ENCODE measurements at regions not wholly inside any gene's neighbourhood (a gene's known extent, or its start where the extent isn't known, plus 50 kb on each side); places are given as distances from the start of the nearest gene placed in this dataset.

DNA sequence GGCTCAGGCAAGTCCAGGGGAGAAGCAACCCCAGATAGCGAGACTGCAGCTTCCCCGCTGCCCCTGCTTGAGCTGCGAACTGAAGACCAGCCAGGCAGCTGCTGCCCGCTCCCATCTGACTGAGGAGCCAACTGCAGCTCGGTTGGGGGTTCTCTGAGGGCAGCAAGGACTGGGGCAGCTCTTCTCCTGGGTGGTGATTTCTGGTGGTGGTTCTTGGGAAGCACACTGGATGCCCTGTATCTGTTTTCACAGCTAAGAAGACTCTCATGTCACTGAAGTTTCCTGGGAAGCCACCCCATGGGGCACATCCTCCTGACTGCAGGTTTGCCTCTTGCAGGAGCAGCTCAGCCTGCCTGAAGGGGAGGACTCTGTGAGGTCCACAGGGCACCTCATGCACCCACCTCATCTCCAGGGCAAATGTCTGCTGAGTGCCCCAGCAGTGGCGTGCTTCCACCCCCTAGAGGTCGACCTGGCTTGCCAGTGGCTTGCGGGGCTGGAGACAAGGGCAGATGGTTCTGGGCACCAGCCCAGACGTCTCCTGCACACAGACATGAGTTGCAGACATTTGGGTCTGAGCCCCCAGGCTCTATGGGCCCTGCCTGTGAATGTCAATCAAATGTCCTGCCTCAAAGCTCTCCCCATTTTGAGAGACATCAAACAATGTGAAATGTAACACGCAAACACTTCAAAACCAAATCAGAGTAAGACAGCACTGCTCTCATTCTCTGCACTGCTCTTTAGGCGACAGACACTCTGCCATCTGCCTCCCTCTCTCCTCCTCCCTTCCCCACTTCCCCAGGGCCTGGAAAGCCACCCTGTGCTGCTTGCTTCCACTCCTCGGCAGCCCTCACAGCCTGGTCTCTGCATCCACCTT, 800.9 kb downstream of the BRD1 start:
- DNase-seq (ENCODE audit: low spot score) (no peak), FAIRE-seq (no peak)

DNA sequence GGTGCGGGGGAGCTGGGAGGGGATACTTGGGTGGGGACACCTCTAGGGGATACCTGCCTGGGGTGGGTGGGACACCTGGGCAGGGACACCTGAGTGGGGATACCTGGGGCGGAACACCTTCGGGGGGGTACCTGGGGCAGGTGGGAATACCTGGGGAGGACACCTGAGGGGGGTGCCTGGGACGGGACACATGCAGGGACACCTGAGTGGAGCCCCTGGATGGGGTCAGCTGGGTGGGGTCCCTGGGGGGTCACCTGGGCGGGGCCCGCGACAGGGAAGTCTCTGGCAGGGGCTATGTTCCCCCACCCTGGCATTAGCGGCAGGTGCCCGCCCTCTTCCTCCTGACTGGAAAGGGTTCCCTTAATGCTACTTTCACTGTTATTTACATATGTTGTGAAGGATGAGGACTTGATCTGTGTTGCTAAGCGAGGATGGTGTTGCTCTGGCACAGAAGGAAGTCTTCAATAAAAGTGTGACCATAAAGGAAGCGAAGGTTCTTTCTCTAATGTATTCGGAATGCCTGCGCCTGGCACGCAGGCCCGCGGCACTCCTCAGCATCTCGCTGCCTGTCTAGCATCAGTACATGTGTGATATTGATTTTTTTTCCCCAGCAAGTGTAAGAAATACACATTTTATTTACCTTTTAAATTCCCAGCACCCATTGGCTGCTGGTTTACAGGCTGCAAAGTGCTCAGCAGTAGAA, 801.7 kb downstream of the BRD1 start:
- FAIRE-seq: no peak

DNA sequence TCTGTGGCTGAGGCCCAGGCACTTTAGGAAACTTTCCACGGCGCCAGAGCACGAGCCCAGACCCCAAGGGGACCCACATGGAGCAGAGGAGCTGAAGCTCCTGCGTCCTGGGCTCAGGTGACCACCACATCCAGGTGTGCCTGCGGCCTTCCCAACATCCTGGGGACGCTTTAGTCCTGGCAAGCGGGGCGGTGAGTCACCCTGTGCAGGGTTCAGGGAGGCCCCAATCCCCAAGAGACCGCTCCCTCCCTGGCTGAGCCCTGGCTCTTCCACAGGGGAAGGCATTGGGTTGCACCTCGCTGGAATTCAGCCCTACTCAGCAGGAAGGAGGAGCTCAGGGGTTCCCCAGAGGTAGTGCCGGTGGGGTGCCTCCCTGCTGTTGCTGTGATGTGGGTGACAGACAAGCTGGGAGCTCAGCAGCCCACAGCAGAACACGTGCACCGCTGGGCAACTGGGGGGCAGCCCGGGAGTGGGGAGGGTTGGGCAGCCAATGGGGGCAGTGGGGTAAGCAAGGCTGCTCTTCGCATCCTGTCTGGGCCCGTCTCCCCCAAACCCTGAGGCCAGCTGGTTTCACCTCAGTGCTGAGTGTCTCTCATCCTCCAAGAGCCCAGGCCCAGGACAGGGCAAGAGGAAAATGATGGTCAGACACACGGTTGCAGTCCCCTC, 802.8 kb downstream of the BRD1 start:
- DNase-seq (ENCODE audit: low spot score) (no peak), FAIRE-seq (no peak)

More for the DNA sequence above, 801.7 kb downstream of the BRD1 start:
- no peak for DNase-seq (ENCODE audit: low spot score)

DNA sequence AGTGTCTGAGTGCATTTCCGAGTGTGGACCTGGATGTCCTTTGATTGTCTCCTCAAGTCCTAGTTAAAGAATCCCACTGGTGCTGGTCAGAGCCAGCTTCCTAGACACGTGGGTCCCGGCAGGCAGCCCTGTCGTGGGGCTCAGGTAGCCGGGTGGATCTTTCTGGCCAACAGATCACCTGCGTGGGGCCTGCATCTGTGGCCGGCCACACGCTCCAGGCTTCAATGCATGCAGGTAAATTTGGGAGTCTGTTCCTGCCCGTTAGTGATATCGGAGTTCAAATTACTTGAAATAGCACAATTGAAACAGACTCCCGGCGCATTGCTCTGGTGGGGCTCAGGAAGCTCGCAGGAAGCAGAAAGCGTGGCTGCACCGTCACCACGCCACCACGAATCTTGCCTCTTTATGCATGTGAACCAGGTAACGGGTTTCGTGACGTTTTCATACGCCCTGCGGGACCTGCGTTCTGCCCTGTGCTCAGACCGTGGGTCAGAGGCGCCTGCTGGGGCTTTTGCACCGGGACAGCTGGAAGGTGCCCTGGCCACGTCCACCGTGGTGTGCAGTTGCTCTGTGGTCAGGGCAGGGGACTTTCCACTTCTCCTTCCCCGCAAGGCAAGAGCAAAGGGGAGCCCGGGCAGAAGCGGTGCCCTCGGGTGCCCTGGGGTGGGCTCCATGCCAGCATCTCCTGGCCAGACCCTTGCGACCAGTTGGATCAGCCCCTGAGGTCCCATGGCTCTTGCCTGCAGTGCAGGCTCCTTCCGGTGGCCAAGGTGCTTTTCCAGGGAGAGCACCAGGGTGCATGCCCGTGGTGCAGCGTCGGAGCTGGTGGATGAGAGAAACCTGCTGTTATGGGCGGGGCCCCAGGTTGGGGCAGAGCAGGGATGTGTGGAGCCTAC, 803.5 kb downstream of the BRD1 start:
- DNase-seq (ENCODE audit: low spot score): no peak
- no peak for FAIRE-seq

- DNase-seq (ENCODE audit: low spot score) (no peak), FAIRE-seq (no peak)
Measured at GRCh38 chr22:49023161-49023878, 804.4 kb downstream of the BRD1 start.

DNA sequence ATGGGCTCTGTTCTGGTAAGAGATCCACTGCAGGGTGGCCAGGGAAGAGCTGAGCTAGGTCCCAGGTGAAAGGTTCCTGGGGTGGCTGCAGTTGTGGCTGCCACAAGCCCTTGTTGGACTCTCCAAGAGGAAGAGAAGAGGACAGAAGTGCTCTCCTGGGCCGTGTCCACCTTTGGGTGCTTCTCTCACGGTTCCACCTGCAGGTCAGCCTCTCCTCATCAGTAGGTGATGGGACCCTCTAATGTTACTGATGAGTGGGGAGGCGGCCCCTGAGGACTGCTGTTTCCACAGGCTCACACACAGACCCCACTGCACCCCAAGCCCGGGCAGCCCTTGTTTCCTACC, 804.9 kb downstream of the BRD1 start:
- no peak for DNase-seq (ENCODE audit: low spot score)
- no peak for FAIRE-seq

DNA sequence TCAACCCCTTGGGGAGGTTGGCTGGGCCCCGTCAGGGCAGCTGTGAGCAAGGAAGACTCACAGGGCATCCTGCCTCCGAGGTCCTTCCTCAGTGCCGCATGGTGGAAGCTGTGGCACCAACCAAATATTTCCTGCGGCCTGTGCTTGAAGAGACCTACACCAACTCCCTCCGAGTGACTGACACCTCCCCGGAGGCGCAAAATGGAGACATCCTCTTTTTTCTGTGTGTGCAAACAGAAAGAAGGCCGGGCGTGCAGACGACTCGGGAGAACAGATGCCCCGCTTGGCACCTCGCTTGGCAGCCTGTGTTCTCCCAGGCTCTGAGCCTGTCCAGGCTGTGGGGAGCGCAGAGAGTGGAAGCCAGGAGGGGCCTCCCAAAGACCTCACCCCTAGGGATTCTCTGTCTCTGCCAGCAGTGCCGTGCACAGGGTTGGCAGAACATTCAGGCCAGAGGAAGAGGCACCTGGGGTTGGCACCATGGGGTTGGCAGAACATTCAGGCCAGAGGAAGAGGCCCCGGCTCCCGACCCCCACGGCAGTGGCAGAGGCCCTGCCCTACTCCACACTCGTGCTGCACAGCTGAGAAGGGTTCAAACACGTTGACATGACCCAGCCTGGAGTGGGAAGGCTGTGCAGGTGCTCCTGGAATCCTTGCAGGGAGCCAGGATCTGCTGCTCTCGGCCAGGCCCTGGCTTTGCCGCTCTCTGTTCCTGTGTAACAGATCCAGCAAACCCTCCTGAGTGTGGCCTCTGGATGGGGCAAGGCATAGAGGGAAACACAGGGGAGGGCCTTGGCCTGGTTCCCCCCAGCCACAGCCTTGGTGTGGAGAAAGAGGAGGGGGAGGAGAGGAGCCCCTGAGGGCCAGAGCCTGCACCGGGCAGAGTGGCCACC, 805.5 kb downstream of the BRD1 start:
- no peak for DNase-seq (ENCODE audit: low spot score)
- no peak for FAIRE-seq

DNA sequence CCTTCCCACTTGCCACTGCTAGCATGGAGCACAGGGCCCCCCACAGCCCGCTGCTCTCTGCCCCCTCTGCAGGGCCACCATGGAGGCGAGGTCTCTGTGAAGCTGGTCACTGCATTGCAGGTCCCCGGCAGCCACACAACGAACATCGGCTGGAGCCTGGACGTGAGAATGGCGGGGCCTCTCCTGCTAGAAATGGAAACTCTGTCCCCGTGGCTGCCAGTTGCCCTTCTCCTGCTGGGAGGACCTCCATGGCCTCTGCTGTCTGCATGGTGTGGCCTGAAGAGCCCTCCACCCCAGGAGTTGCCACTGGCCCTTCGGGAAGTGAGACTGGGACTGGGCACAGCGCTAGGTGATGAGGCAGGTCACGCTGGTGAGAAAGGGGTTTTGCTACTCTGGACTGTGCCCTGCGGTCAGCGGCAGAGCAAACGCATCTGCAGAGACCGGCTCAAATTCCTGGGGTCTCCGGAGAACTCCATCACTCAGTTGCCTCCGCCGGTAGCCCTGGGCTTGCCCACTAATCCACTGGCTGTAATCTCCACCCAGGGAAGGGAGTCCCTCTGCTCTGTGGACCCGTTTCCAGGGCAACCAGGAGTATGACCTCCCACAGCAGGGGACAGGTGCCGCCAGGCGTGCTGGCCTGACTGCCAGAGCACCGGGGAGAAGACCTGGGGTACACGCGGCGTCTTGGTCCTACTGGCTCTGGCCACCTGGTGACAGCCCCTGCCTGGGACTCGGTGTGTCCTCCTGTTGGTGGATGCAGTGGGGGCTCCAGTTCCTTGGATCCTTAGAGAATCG, 806.3 kb downstream of the BRD1 start:
- FAIRE-seq: no peak

DNA sequence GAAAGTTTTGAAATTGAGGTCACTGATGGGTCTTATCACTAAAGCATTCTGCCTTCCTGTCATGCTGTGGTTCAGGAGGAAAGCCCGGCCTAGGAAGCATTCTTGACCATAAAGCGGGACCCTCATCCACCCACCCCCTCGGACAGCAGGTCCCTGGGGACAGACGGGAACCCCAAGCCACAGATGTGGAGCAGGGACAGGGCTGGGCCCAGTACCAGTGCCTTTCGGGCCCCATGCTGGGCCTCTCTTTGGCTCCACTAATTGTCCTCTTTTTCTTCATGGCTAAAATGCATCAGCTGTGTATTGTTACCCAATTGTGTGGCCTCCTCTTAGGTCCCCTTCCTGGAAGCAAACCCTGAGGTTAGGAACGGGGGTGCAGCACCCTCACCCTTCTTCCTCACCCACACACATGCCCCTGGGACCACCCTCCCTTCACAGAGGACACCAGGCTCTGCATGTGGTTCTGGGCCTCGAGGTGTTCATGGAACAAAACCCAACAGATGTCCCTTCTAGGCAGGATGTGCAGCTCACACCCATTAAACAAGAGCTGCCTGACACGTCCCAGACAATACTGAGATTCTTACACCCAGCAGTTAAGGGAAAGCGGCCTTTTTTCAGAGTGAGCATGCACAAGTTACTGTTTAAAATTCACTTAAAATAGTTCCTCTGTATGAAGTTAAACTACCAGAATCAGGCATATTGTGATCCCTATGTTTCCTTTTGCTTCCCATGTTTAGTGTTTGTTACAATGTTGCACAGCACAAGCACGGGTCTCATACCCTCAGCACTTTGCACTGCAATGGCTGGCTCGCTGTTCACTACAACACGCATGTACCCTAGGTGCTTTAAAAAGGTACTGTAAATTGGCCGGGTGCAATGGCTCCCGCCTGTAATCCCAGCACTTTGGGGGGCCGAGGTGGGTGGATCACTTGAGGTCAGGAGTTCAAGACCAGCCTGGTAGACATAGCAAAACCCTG, 807.6 kb downstream of the BRD1 start:
- DNase-seq (ENCODE audit: low spot score): no peak
- no peak for FAIRE-seq

More for the DNA sequence above, 806.3 kb downstream of the BRD1 start:
- no peak for DNase-seq (ENCODE audit: low spot score)

GRCh38 chr22:49018601-49019000, 809.1 kb downstream of the BRD1 start:
- DNase-seq (ENCODE audit: low spot score) (no peak), FAIRE-seq (no peak)

DNA sequence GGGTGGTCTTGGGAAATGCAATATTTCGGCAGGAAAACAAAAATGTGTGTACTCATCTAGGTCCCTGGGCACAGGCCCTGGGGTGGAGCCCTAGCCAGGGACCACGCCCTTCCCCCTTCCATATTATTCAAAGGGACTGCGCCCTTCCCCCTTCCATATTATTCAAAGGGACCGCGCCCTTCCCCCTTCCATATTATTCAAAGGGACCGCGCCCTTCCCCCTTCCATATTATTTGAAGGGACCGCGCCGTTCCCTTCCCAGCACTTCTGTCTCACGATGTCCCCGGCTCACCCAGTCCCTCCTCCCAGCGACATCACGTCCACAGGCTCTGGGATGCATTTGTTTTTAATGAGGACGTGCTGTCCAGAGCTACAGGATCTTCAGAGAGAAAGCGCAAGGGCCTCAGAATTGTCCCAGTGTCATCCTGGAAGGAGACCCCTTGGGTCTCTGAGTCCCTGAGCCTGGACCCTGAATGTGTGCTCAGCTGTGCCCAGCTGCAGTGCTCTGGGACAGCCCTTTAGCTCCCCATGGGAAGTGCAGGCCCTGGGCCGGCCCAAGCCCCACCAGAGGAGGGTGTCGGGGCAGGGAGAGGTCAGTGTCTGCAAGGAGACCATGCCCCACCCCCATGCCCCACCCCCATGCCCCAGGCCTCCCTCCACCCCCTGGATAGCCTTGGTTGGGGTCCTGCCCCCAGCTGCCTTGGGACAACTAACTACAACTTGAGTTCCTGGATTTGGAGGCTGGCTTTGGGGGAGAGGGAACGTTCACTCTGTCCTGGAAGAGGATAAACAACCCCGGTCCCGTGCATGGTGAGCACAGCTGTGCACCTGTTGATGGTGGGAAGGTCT, 810.0 kb downstream of the BRD1 start:
- DNase-seq (ENCODE audit: low spot score) (no peak), FAIRE-seq (no peak)

DNA sequence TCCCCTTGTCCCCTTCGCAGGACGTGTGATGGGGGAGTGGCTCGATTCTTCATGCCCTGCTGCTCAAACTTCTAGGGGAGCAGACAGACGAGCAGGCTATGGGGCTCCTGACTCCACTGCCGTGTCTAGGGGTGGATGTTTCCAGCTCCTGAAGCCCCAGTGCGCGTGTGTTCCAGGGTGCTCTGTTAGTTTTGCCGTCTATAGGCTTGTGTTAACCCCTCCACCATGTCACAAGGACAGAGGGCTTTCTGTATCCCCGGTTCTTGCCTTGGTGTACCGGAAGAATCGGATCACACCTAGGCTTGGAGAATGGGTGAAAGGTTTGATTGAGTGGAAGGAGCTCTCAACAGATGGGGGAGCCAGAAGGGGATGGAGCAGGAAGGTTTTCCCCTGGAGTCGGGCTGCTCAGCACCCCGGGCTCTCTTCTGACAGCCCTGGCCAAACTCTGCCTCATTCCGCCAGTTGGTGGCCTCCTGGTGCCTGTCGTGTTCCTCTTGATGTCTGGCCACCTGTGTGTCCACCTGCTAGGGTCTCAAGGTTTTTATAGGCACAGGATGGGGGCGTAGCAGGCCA, 810.7 kb downstream of the BRD1 start:
- DNase-seq (ENCODE audit: low spot score) (no peak), FAIRE-seq (no peak)

DNA sequence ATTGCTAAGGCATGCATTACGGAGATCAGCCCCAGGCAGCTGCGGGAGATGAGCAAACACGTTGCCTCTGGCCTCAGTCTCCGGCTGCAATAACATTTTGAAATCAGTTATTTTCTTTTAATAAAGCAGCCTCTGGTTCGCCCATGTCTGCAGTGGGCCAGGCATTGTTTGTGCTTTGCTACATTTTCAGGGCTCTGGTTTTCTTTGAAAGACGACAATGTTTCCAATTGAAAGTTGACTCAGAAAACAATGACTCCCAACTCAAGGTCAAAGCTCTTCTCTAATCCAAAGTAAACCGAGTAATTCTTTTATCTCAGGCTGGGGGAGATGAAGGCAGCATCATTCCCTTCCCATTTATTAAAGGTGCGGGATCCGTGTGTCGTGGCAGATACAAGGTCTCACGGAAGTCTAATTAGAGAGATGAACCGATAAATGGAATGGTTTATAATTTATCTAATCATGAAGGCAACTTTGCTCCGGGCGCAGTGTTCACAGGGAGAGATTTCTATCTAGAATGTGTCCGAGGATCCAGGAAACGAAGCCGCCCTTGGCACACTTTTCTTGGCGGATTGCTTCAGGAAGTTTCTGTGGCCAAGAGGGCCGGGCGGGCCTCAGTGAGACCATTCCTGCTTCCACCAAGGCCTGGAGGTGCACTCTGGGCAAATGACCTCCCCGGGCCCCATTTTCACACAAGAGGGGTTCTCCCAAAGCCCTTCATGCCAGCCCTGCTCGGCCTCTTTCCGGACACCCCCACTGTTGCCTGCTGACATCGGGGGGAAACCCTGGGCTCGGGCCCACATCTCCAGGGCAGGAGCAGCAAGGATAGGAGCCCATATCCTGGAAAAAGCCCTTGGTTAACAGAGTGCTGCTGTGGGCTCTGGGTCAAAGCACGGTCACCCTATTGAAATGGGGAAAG, 811.4 kb downstream of the BRD1 start:
- no peak for FAIRE-seq
- DNase-seq (ENCODE audit: low spot score): no peak

- FAIRE-seq (no peak), DNase-seq (ENCODE audit: low spot score) (no peak)
Measured at GRCh38 chr22:49015459-49015858, 812.2 kb downstream of the BRD1 start.

Data from RCC 7860 (cell line).